ENCODE measurements at regions not wholly inside any gene's neighbourhood (a gene's known extent, or its start where the extent isn't known, plus 50 kb on each side); places are given as distances from the start of the nearest gene placed in this dataset.

- Histone ChIP-seq H2BK12ac (ENCODE audit: insufficient read length, low read depth, low read length) (no peak overlapping the region), H2BK120ac (ENCODE audit: low read depth, low read length, poor library complexity, severe bottlenecking) (no peak overlapping the region), H3K9me3 (ENCODE audit: control insufficient read depth, low read depth, low read length) (no peaks in the 10 kb centered on the region), H3T11ph (ENCODE audit: low read length) (no peak overlapping the region), H3K9ac (ENCODE audit: extremely low read depth, insufficient read length, low read length) (no peak overlapping the region), H2AK5ac (ENCODE audit: insufficient read length, low read length) (no peak overlapping the region), H3K18ac (ENCODE audit: insufficient read length, low read depth, low read length) (no peak overlapping the region), H3K4ac (ENCODE audit: low read depth, low read length) (no peak overlapping the region), H3K14ac (ENCODE audit: insufficient read depth, low read length) (no peak overlapping the region), H3K79me2 (ENCODE audit: insufficient read depth, low read length) (no peaks in the 10 kb centered on the region), H3K23ac (ENCODE audit: insufficient read length, low read depth, low read length) (no peak overlapping the region), H3K23me2 (ENCODE audit: insufficient read length, low read depth, low read length, poor library complexity, severe bottlenecking) (no peaks in the 10 kb centered on the region), H3K4me1 (ENCODE audit: insufficient read depth, low read length) (no peaks in the 10 kb centered on the region), H2BK20ac (ENCODE audit: low read depth, low read length, poor library complexity, severe bottlenecking) (no peak overlapping the region), H2BK5ac (ENCODE audit: insufficient read length, low read length) (no peak overlapping the region), H3K27ac (ENCODE audit: insufficient read length, low read depth, low read length) (no peak overlapping the region), H2AFZ (ENCODE audit: low read length) (no peak overlapping the region), H4K8ac (replicated peaks; ENCODE audit: insufficient read length, low read depth, low read length) (no peak overlapping the region), H3K79me1 (ENCODE audit: insufficient read depth, low read depth, low read length, poor library complexity, severe bottlenecking) (no peaks in the 10 kb centered on the region), H4K5ac (ENCODE audit: insufficient read length, low read depth, low read length) (no peak overlapping the region), H4K20me1 (ENCODE audit: control insufficient read depth, insufficient read depth, insufficient read length) (no peaks in the 10 kb centered on the region), H4K91ac (ENCODE audit: insufficient read length, low read depth, low read length) (no peak overlapping the region), H3K4me2 (ENCODE audit: insufficient read depth, insufficient read length, low read length) (no peak overlapping the region), H2BK15ac (ENCODE audit: low read depth, low read length) (no peak overlapping the region), H3K27me3 (ENCODE audit: insufficient read depth, low read length) (no peaks in the 10 kb centered on the region), H3K56ac (ENCODE audit: insufficient read length, low read depth, low read length) (no peak overlapping the region)
- Mint-ChIP-seq H3K4me1 (peaks cover 12 to 14% of the 10 kb centered on the region in 2 experiments), H3K9me3 (no peaks in the 10 kb centered on the region; a peak in 1 of 5 replicates), H3K4me3 (no peak overlapping the region), H3K27me3 (ENCODE audit: low read depth) (no peaks in the 10 kb centered on the region), H3K36me3 (ENCODE audit: insufficient read depth in 1 of 3, low read depth in 3 of 3) (no peaks in the 10 kb centered on the region), H3K27ac (peak overlapping the region in 2 of 3 experiments; percentile 16 to 82; a peak in 4 of 7 replicates)
- no peak for TF ChIP-seq CTCF (conservative IDR thresholded peaks at IDR 0.05)
- no peak for DNase-seq
- WGBS (ENCODE audit: extremely low coverage, insufficient read length, low lambda C conversion rate), result no CpG with 5 or more reads among the region's 16 CpGs
Observed at GRCh38 chr9:106697750-106698502, 165.0 kb upstream of the ZNF462 start.

Data from H9 (cell line).